Esophagus squamous epithelium (tissue), 5 donors: ENCODE measurements at regions not wholly inside any gene's neighbourhood (a gene's known extent, or its start where the extent isn't known, plus 50 kb on each side); places are given as distances from the start of the nearest gene placed in this dataset.
A peak's percentile ranks its signal among the peaks of the same experiment; 100 is the strongest.

ENCODE experiments used
- DNase-seq: peaks from one replicate; lab custom pipeline; 2025; lab: John Stamatoyannopoulos, UW
- H3K27ac ChIP-seq, 4 donors: fragments of 200-600 bp; sonication (generic); one replicate each; pipeline ENCODE4 v1.5.1; 2016 to 2019; ENCODE audit warnings: mild to moderate bottlenecking in 1 of 4
- H3K27me3 ChIP-seq, 4 donors: fragments of 200-600 bp; sonication (generic); 1 replicate in 3 of 4; 2 replicates in 1 of 4; pipeline versions ENCODE4 v1.5.1 to v1.6.0; 2017 to 2021; ENCODE audit warnings: antibody characterized with exemption in 1 of 4
- H3K36me3 ChIP-seq, 3 donors: fragments of 200-600 bp; sonication (generic); one replicate each; pipeline ENCODE4 v1.5.1; 2016 to 2019
- H3K4me1 ChIP-seq, 3 donors: fragments of 200-600 bp; sonication (generic); one replicate each; pipeline ENCODE4 v1.5.1; 2017 to 2019
- H3K4me3 ChIP-seq, 4 donors: fragments of 200-600 bp; sonication (generic); 1 replicate in 3 of 4; 2 replicates in 1 of 4; pipeline ENCODE4 v1.5.1; 2016 to 2019; ENCODE audit warnings: mild to moderate bottlenecking in 2 of 4, moderate library complexity in 1 of 4
- H3K9me3 ChIP-seq, 3 donors: fragments of 200-600 bp; sonication (generic); one replicate each; pipeline ENCODE4 v1.5.1; 2016 to 2019
- CTCF ChIP-seq, 6 experiments: fragments of 450-650 bp in 4 of 6; fragments of 200-600 bp in 2 of 6; sonication (generic) in 2 of 6; IDR thresholded peaks; one replicate each; pipeline ENCODE4 v1.5.1; 2016 to 2019; ENCODE audit warnings: antibody characterized with exemption in 6 of 6, mild to moderate bottlenecking in 4 of 6, moderate library complexity in 4 of 6
- POLR2A ChIP-seq, 4 donors: fragments of 450-650 bp; IDR thresholded peaks; one replicate each; pipeline ENCODE4 v1.6.1; 2017; ENCODE audit warnings: antibody characterized with exemption in 4 of 4, mild to moderate bottlenecking in 4 of 4, moderate library complexity in 3 of 4
- WGBS, 2 donors: methylation state at CpG; one replicate each; pipeline ENCODE4 v1.1.5; 2018; 5-methylcytosine and 5-hydroxymethylcytosine counted together
- intact Hi-C: fragments of 100-400 bp; cut with DNase I; formaldehyde crosslinking; loops from one replicate; pipeline ENCODE4 v1.15.0; 2022
- donor health status: DM: yes; HTN: yes; CAD: no.

GRCh38 chr1:203401199-203401877 is 50.4 kb upstream of the FMOD start:
- no peak for TF ChIP-seq CTCF (IDR thresholded peaks at IDR 0.05)
- TF ChIP-seq POLR2A (IDR thresholded peaks at IDR 0.05): no peak
- intact Hi-C loops: no loop called here
- Histone ChIP-seq H3K27ac (peak overlapping the region in 3 of 4 donors; percentile 71 to 82 (median 76)), H3K36me3 (no peaks in the 10 kb centered on the region), H3K4me3 (no peak overlapping the region), H3K4me1 (peaks cover 0 to 29% (median 28%) of the 10 kb centered on the region in 3 donors), H3K27me3 (peaks cover 0 to 16% (median 1%) of the 10 kb centered on the region in 4 donors), H3K9me3 (no peaks in the 10 kb centered on the region)
- WGBS, 2 donors: 77 to 81% methylated on average over 10 of the region's 10 CpGs
- DNase-seq: no peak

- TF ChIP-seq POLR2A (IDR thresholded peaks at IDR 0.05) (no peak), CTCF (IDR thresholded peaks at IDR 0.05) (no peak)
- WGBS, 2 donors: 86 to 93% methylated on average over 3 of the region's 3 CpGs
- intact Hi-C loops: no loop called here
- peak overlapping the region; percentile 0 to 82 (median 74) for H3K27ac ChIP-seq
- H3K27me3 ChIP-seq: peaks cover 0 to 12% (median under 1%) of the 10 kb centered on the region in 4 donors
- H3K4me1 ChIP-seq: peaks cover 0 to 36% (median 34%) of the 10 kb centered on the region in 3 donors
- DNase-seq: no peak
- H3K36me3 ChIP-seq: no peaks in the 10 kb centered on the region
- no peaks in the 10 kb centered on the region for H3K9me3 ChIP-seq
- no peak overlapping the region for H3K4me3 ChIP-seq
Observed at GRCh38 chr1:203402152-203402551, 51.2 kb upstream of the FMOD start.

- TF ChIP-seq CTCF (IDR thresholded peaks at IDR 0.05) (no peak), POLR2A (IDR thresholded peaks at IDR 0.05) (no peak)
- no peak for DNase-seq
- WGBS, 2 donors: 28 to 41% methylated on average over 6 of the region's 6 CpGs
Observed at GRCh38 chr1:203402629-203403337, 51.9 kb upstream of the FMOD start.

GRCh38 chr1:203403586-203403985 is 52.7 kb upstream of the FMOD start:
- TF ChIP-seq POLR2A (IDR thresholded peaks at IDR 0.05): no peak
- no peak for TF ChIP-seq CTCF (IDR thresholded peaks at IDR 0.05)
- Histone ChIP-seq H3K27ac (peak overlapping the region; percentile 43 to 82 (median 72)), H3K4me3 (no peak overlapping the region), H3K36me3 (no peaks in the 10 kb centered on the region), H3K4me1 (peaks cover 0 to 50% (median 41%) of the 10 kb centered on the region in 3 donors), H3K27me3 (peaks cover 0 to under 1% (median 0%) of the 10 kb centered on the region in 4 donors), H3K9me3 (no peaks in the 10 kb centered on the region)
- DNase-seq: no peak
- WGBS, 2 donors: 60 to 69% methylated on average over 2 to 5 of the region's 5 CpGs
- intact Hi-C loops: no loop called here

More at GRCh38 chr1:203402629-203403337, 51.9 kb upstream of the FMOD start:
- H3K4me3 ChIP-seq: no peak overlapping the region
- H3K27ac ChIP-seq: peak overlapping the region; percentile 43 to 82 (median 74)
- H3K36me3 ChIP-seq: no peaks in the 10 kb centered on the region
- peaks cover 0 to 42% (median 34%) of the 10 kb centered on the region in 3 donors for H3K4me1 ChIP-seq
- intact Hi-C loops: no loop called here
- peaks cover 0 to 6% (median 0%) of the 10 kb centered on the region in 4 donors for H3K27me3 ChIP-seq
- H3K9me3 ChIP-seq: no peaks in the 10 kb centered on the region

- Histone ChIP-seq H3K4me1 (peaks cover 0 to 59% (median 48%) of the 10 kb centered on the region in 3 donors), H3K27me3 (peaks cover 0 to 3% (median 0%) of the 10 kb centered on the region in 4 donors), H3K27ac (peak overlapping the region in 3 of 4 donors; percentile 70 to 82 (median 74)), H3K4me3 (no peak overlapping the region), H3K9me3 (no peaks in the 10 kb centered on the region), H3K36me3 (no peaks in the 10 kb centered on the region)
- intact Hi-C loops: no loop called here
- DNase-seq: no peak
- no peak for TF ChIP-seq CTCF (IDR thresholded peaks at IDR 0.05)
- no peak for TF ChIP-seq POLR2A (IDR thresholded peaks at IDR 0.05)
- WGBS, 2 donors: 61 to 80% methylated on average over 3 of the region's 3 CpGs
Observed at GRCh38 chr1:203404546-203404945, 53.6 kb upstream of the FMOD start.
